ENCODE measurements at regions not wholly inside any gene's neighbourhood (a gene's known extent, or its start where the extent isn't known, plus 50 kb on each side); places are given as distances from the start of the nearest gene placed in this dataset.

DNA sequence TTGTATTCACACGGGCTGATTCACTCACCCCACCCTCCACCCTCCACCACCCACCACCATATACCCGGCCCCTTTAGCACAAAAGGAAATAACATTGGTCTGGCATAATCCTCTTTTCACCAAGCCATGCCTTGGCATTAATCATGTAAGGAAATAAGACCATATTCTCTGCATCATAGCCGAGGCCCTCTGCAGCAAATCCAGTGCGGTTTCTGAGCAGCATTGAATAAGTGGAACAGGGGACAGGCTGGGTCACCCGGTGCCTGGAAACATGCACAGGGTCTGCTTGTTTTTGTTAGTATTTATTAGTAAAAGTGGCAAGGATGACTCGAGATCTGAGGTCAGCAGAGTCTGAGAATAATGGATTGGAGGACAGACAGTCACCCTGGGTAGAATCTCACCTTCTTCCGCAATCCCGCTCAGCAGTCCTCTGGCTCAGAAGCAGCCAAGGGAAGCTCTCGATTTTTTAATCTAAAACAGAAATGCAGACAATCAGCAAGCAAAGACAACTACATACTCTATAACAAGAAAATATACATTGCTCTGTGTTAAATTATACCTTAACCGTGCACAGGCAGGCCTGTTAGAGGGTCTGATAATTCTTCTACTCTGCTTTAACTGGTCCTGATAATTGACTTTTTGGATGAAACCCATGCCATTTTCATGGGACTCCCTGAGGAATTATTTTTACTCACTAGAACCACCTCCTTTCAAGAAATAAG is 52.4 kb upstream of the CDC42BPA start:
- FAIRE-seq: no peak

DNA sequence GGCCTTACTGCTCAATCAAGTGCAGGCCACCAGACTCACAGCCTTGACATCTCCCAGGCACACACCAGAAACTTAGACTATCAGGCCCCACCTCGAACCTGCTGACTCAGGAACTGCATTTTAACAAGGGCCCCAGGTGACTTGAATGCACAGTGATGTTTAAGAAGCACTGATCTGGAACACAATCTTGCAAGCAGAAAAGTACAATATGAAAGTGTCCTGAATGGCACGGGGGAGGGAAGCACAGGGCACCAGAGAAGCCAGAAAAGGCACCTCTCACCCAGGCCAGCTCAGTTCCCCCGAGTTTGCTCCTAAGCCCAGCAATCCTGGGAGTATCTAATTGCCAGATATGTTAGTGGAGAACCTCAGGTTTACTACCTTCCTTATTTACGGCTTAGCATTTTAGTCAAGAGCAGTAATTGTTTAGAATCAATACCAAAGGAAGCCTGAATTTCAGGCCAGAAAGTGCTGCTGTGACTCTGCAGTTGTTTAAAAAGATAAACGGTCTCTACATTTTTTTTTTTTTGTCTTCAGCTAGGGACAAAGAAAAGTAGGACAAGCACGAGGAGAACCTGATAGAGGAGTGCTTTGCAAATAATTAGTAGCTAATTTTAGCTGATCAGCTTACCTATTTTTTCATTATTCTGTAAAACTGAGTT is 50.9 kb upstream of the CDC42BPA start:
- no peak for FAIRE-seq

All from TTC549 (cell line).